NCI-H2196 treated with DMSO at 0.1 percent for 48 hours (cell line): ENCODE measurements at regions not wholly inside any gene's neighbourhood (a gene's known extent, or its start where the extent isn't known, plus 50 kb on each side); places are given as distances from the start of the nearest gene placed in this dataset.

Experiments
- DNase-seq: peaks from one replicate; lab custom pipeline; 2025; ENCODE audit not compliant: unreplicated experiment; lab: John Stamatoyannopoulos, UW

GRCh38 chr20:6884114-6884513 lies 116.6 kb downstream of the BMP2 start:
- DNase-seq, result no peak

GRCh38 chr20:6886065-6886729 lies 118.7 kb downstream of the BMP2 start:
- no peak for DNase-seq

DNA sequence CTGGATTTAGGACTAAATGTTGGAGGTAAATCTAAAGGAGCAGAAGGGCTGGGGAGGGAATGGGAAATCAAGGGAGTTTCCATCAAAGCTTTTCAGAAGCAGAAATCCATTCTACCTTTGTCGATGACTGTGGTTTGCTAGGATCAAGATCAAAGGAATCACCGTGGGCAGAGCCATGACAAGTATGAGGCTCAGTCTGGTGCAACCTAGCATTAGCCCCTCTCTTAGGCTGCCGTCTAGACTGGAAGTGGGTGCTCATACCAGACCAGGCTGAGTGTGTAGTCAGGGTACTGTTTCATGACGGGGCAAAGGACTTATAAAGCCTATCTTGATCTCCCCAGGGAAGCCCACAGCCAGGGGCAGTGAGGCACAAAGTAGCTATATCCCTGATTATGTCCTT lies 120.5 kb downstream of the BMP2 start:
- no peak for DNase-seq

DNA sequence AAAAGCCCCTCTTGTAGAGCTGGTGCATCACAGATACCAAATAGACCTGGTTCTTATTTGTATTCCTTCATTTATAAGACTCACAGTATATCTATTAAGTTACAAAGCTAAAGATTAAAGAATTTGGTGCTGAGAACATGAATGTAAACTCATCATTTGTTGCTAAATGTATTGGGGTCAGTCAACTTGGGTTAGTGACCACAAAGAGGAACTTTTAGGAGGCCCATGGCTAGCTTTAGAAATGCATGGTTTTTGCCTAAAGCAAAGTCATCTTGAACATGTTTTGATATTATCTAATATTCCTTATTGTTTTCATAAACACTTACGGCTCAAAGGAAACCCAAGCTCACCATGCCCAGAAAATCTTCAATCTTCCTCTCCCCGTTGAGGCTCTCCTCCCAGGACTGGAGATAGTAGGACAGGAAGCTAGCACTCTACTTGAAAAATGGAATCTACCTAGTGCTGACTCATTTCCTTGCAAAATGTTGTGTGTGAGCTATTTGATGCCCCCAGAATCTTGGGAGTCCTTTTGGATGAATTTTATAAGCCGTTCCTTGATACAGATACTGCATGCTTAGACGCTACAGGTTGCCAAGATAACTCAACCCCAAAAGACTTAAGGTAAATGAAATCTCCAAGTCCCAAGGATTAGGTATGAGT lies 121.4 kb downstream of the BMP2 start:
- no peak for DNase-seq

GRCh38 chr20:6892724-6893123 lies 125.2 kb downstream of the BMP2 start:
- no peak for DNase-seq

DNA sequence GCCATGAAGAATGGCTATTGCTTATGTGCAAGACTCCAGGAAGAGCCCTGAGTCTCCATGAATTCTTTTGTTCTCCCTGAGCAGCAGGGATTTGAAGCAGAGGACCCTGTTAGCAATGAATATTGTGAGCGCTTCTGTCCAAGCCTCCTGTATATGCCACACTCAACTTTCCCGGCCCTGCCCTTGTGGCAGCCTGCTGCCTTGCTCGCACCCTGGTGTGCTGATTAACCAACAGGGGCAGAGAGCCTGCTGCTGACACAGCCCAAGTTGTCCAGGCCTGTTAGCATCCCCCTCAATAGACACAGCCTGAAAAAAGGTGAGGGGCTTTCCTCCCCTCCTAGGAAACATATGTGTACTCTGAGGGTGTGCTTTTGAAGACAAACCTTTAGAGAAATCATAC lies 131.4 kb downstream of the BMP2 start:
- no peak for DNase-seq

- no peak for DNase-seq
These were observed 139.4 kb downstream of the BMP2 start for GRCh38 chr20:6906871-6907270.

GRCh38 chr20:6908673-6909072 lies 141.2 kb downstream of the BMP2 start:
- DNase-seq, result no peak

DNA sequence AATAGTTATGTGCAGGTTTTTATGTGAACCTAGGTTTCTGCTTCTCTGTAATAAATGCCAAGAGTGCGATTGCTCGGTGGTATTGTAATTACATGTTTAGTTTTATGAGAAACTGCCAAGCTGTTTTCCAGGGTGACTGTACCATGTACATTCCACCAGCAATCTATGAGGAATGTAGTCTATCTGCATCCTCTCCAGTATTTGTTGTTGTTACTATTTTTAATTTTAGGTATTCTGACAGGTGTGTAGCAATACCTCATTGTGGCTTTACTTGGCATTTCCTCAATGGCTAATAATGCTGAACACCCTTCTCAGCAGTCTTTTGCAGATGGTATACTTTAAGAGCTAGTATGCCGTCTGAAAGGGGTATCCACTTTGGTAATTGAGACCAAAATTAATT lies 142.1 kb downstream of the BMP2 start:
- no peak for DNase-seq

DNA sequence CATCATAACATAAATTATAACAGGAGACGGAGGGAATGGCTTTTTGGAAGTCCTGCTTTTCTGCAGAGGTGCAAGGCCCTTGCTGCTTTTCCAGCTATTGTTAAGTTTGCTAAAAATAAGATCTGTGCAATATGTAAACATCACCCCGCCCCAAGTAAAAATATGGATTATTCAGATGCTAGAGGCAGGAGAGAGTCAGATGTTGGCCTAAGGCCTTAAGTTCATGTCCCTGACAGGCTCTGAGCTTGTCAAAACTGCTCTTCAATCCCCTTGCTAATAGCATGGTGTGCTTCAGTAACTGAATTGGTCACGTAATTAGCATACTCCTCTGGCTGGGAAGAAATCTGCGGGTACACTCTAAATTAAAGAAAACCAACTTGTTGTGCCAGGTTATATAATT lies 147.5 kb downstream of the BMP2 start:
- DNase-seq, result no peak

DNA sequence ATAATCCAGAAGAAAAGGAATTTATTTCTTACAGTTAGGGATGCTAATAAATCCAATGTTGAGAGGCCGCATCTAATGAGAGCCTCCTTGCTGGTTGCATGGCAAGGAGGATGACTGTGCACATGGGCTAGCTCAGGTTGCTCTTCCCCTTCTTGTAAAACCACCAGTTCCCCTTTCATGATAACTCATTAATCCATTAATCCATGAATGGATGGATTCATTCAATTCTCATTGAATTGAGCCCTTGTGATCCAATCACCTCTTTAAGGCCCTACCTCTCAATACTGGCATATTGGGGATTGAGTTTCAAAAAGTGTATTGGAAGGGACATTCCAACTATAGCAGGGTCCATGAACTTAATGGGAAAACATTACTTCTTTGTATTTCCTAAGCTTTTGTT lies 149.5 kb downstream of the BMP2 start:
- no peak for DNase-seq

DNA sequence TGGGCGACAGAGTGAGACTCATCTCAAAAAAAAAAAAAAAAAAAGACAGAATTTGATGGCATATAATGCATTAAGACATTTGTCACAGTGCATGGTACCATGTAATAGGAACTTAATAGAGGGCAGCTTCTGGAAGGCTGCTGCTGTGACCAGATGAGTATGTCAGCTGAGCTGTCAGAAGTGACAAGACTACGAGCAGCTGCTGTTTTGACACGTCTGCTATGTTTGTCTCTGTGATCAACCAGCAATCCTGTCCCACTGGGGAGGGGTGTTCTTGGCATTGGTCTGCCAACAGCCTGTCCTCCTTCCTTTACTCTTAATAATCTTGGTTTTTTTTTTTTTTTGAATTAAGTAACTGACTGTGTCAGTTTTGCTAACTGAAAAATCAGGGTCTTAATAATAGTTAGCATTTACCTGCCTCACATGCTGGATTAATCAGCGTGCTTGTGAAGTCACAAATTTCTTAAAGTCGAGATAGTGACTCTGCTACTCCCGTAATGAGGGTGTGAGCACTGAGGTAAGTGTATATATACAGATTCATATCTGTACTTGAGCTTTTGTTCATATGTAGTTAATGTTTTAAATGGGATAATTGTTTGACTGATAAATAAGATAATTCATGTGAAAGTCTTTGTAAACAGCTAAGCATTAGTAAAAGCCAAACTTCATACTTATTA lies 152.4 kb downstream of the BMP2 start:
- DNase-seq, result no peak

- no peak for DNase-seq
These were observed 153.6 kb downstream of the BMP2 start for GRCh38 chr20:6920991-6921613.

DNA sequence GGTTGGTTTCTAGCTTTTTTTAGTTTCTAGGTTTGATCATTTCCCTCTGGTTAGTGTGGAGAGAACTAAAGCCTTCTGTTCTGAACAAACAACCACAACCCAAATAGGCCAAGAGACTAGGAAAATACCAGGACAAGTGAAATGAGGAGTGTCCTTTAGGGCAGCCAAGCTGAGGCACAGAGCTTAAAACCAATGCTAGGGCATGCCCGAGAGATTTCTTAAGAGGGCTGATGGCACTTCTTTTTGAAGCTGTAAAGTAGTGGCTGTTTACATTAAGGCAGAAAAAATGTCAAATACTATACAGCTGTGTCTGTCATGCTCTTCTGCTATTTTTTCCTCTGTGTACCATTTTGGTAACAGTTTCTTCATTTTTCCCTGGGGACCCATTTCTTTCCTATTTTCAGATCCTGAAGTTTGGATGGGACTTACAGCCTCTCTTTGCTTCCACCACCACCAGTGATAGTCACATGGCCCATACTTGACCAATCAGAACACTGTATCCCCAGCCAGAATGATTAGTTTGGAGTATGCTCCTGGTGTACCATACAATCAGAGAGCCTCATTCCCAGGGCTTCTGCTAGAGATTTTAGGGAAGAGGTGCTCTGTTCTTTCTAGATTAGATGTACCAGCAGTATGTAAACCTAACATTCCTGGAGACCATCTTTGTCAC lies 154.4 kb downstream of the BMP2 start:
- no peak for DNase-seq

DNA sequence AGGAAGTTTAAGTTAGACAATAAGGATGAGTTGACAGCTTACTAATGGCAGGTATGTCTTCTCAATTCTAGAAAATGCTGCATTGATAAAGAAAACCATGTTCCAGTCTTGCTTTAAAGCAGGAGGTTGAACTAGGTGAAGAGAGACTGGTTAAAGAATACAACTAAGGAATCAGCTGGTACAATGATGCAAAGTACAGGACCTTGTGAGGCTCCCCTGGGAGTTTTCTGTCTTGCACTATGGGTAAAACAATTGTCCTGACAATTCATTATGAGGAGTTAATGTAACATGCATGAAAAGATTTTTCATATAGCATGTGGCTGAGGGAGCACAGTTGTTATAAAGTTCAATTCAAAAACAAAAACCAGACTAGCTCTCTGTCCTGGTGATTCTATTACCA lies 157.2 kb downstream of the BMP2 start:
- DNase-seq, result no peak

- no peak for DNase-seq
These were observed 158.3 kb downstream of the BMP2 start for GRCh38 chr20:6925744-6926278.

DNA sequence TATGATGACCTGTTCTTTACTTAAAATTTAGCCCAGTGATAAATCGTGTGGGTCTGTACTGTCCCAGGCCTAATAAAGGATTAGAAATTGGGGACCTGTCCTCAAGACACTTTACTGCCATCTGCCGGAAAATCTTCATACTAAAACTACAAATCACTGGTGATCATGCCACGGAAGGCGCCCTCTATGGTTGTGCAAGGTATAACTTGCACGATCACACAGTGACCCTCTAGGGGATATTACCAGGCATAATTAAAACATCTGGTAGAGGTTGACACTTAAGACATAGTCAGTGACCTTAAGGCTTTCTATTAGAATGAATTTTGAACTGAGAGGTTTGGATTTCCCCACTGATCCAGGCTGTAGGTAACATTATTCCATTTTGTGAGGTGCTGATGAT lies 172.6 kb downstream of the BMP2 start:
- DNase-seq, result no peak

- DNase-seq, result no peak
These were observed 173.4 kb downstream of the BMP2 start for GRCh38 chr20:6940876-6941275.

- DNase-seq, result no peak
These were observed 174.1 kb downstream of the BMP2 start for GRCh38 chr20:6941571-6941970.

- no peak for DNase-seq
These were observed 174.8 kb downstream of the BMP2 start for GRCh38 chr20:6942266-6942665.

- DNase-seq, result no peak
These were observed 176.8 kb downstream of the BMP2 start for GRCh38 chr20:6944292-6944691.
